GF-D8 (cell line): ENCODE measurements at regions not wholly inside any gene's neighbourhood (a gene's known extent, or its start where the extent isn't known, plus 50 kb on each side); places are given as distances from the start of the nearest gene placed in this dataset.
"Not testable (repeated sequence)": the region's sequence is repeated elsewhere in the genome, so short reads cannot be mapped to it uniquely, and the experiment has no call there.

Source experiments
- DNase-seq: peaks from one replicate; lab custom pipeline; 2025; lab: John Stamatoyannopoulos, UW

DNA sequence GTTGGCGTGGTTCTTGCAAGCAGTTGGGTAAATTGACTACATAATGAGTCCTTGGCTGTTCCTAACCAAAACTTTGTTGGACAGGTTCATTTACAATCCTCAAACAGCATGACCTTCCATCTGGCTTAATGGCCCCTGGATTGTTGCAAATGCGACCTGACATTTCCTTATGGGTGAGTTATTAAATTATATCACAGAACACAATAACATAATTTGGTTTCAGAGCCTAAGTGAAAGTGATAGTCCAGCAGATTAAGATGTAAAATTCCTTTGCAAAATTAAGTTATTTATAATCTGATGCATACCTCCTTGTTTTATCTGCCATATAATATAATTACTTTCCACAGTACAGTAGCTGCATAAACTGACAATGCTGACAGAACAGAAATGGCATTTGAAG lies 224.4 kb downstream of the TUSC1 start:
- no peak for DNase-seq

DNA sequence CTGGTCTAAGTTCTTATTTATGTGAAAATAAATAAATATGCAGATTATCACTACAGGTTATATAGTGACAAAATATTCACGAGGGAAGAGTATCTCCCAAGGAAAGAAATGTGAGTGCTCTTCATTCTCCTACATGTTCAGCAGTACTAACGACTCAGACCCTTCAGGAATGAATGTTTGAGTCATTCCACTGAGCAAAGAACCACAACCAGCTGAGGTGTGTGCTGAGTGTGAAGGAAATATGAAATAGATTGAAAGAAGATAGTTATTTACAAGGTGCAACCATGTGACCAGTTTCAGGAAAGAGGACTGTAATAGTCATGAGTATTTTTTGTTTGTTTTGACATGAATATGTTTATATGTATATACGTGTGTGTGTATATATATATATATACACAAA lies 228.7 kb downstream of the TUSC1 start:
- no peak for DNase-seq

DNA sequence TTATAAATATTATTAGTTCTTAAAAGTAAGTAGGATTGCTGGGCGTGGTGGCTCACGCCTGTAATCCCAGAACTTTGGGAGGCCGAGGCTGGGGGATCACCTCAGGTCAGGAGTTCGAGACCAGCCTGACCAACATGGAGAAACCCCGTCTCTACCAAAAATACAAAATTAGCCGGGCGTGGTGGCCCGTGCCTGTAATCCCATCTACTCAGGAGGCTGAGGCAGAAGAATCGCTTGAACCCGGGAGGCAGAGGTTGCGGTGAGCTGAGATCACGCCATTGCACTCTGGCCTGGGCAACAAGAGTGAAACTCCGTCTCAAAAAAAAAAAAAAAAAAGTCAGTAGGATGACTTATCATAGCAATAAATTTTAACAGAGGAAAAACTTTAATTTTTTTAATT lies 232.5 kb downstream of the TUSC1 start:
- not testable (repeated sequence) for DNase-seq

DNA sequence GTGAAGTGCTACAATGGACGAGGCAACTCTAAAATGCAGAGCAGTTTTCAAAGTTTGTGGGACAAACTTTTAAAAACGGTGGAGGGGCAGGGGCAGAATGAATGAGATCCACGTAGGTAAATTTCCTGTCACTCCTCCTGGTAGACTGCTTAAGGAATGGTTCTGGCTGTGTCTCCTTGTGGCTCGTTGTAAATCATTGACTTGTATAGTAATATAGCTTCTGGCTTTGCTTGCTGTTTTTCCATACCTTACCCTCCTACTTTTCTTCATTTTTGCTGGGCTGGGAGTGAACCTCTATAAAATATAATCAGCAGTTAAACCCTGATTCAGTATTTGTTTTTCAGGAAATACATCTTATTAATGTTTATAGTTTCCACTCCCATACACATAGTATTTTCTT lies 235.7 kb downstream of the TUSC1 start:
- no peak for DNase-seq

DNA sequence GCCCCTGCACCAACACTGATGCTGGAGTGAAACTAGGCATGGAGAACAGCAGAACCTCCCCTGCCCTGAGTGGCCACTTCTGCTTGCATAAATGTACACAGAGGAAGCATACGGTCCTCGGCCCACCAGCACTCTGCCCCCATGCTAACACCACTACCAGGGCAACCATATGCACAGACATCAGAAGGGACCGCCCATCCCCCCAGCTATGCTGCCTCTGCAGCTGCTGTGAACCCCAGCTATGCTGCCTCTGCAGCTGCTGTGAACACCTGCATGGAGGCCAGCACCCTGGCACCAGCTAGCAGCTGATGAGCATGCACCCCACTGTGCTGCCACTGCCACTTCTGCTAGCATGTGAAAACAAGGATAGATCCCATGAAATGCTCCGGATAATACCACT lies 250.3 kb downstream of the TUSC1 start:
- no peak for DNase-seq

DNA sequence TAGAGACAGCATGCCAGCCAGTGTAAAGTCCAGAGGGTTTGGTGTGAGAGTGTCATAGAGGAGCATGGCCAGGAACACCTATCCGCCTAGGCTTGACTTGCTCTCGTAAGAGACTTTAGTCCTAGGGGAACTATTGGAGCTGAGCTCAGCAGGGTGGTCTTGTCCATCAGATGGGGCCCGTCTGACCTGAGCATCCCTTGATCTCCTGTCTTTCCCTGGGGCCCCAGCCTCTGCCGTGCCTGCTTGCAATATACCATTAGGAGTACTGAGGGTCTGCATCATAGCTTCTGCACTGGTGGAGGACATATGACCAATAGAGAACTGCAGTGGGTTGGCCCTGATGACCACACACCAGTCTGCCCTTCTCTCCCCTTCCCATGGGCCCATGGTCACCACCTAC lies 251.0 kb downstream of the TUSC1 start:
- no peak for DNase-seq

DNA sequence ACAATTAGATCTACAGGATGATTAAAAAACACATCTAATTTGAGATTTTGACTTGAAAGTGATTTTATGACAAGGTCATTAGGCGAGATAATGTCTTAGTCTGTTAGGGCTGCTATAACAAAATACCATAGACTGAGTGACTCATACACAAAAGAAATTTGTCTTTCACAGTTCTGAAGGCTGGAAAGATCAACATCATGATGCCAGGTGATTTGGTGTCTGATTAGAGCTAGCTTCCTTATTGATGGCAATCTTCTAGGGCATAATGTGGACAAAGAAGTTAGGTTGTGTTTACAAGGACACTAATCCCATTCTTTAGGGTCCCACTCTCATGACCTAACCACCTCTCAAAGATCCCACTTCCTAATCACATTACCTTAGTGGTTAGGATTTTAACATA lies 256.7 kb downstream of the TUSC1 start:
- DNase-seq, result no peak

DNA sequence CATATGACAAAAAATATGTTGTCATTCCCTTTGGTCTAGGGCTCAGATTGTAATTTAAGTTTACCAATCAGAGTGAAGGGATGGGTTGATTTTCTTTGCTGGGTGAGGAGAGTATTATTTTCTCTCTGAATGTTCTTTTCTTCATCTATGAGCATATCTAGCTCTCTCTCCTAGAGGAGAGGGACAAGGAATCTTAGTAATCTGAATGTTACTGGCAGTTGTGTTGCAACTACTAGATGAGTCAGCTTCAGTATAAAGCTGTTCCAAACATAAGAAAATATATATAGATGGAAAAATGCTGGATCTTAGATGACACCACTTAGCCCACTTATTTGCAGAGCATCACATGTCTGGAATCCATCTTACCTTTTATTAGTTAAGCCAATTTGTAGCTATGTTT lies 259.3 kb downstream of the TUSC1 start:
- no peak for DNase-seq

DNA sequence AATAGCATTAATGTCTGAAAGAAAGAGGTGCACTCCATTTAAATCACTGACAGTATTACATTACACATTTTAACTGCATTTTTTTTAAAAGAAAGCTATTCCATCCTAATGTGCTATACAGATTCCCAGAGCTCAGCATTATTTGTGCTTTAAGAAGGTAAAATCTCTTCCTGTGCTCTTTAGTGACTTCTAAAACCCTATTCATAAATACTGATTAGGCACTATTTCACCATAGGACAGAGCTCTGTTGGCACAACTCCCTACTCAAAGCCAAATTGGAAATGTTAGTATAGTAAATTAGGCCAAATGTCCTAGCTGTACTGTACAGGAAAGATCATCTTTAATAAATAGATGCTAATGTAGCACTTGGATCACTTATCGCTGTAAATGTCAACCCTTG lies 262.5 kb downstream of the TUSC1 start:
- DNase-seq, result no peak

DNA sequence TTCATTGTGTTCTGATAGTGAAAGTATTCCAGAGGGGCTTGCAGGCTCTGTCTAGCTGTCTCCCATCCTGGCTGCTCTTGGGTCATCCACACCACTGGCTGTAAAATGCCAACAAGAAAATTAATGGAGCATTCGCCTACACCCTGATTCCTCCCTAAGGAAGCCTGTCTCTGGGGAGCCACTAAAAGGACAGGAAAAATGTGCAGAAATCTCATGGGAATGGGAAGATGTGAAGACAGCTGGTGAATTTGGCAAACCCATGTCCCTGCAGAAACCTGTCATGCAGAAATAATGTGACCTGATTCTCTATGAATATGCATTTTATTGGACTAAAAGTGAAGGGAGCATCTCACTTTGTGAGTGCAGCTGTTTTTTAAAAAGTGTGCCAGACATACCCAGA lies 265.6 kb downstream of the TUSC1 start:
- no peak for DNase-seq

DNA sequence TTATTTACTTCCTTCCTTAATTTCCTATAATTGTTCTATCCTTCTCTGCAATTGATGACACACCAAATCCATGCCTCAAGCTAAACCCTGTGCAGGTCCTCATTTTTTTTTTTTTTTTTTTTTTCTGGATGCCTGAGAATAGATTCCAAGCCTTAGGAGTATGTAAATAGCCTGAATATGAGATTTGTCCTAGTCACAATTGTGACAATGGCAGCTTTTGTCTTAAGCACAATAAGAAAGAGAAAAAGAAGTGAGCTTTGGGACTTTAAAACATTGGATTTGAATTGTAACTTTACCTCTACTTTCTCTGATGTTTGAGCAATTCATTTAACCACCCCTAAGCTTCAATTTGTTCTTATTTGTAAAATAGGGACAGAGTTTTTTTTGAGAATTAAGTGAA lies 280.5 kb downstream of the TUSC1 start:
- no peak for DNase-seq

DNA sequence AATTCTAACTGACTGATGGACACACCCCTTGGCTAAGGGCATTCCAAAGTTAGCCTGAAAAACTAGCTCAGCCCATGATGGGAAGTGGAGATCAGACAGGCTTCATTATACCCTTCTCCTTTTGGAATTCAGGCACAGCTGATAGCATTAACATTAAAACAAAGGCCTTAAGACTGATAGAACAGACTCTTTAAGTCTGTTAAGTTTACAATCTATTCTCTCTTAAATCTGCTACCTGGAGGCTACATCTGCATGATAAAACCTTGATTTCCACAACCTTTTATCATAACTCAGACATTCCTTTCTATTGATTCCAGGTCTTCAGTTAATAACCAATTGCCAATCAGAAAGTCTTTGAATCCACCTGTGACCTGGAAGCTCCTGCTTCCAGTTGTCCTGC lies 281.4 kb downstream of the TUSC1 start:
- no peak for DNase-seq

DNA sequence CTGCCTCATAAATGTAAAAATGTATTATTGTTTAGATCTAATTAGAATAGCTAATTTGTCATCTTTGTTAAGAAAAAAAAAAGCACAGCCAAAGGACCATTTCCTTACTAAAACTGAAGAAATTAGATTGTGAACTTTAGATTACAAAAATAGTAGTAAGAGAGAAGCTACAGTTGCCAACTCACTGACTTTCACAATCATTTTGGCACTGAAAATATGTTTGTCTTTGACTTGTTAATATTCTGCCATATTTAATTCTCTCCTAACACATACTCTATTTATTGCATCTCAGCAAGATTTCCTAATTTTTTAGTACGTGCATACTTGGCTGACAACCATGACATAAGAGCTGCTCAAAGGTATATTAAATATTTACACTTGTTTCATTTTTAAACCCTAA lies 297.1 kb downstream of the TUSC1 start:
- no peak for DNase-seq

DNA sequence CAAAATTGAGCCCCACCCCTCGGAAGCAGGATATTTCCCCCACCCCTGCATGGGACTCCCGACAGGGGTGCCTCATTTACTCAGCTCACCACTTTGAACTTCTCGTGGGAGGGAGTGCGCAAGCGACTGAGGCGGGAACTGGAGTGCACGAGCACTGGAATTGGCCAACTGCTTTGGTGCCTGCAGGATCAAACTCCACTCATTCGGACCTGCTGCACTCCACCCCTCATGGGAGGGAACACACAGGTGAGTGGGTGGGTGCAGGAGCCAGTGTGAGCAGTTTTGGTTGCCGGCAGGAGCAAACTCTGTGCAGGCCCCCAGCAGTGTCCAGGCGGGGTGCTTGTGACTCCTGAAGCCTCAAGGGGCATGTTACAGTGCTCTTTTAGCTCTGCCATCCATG lies 301.2 kb downstream of the TUSC1 start:
- DNase-seq, result no peak

DNA sequence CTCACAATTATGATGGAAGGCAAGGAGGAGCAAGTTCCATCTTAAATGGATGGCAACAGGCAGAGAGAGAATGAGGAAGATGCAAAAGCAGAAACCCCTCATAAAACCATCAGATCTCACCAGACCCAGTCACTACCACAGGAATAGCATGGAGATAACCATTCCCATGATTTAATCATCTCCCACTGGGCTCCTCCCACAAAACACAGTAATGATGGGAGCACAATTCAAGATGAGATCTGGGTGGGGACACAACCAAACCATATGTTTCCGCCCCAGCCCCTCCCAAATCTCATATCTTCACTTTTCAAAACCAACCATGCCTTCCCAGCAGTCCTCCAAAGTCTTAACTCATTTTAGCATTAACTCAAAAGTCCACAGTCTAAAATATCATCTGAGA lies 304.0 kb downstream of the TUSC1 start:
- DNase-seq, result no peak

DNA sequence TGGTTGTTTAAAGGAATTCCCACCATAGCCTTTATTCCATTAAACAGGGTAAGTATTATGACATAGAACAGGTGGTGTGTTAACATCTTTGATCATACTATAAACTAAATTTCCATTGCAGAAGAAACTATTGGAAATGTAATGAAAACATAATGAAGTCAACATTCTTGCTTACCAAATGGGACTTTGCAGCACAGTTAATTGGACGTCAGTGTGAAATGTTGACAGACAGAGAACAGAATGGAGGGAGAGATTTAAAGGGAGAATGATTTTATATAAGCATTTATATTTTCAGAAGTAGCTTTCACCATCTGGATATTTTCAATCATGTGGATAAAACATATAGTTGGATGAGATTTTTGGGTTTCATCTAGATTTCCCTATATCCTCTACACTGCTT lies 311.3 kb downstream of the TUSC1 start:
- no peak for DNase-seq

DNA sequence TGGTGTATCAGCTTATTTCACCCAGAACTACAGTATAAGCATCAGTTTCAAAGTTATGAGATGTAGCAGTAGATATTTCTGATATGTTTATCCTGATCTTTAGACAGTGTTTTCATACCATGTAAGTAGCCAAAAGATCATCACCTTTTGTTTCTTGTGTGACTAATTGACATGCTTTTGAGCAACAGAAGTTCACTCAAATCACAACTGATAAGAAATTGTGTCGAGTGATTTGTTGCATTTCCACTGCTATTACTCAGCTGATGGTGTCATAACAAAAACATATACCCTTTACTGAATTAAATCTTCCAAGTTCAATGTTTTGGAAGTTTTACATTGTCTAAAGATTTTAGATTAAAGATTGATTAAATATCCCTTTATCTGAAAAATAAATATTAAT lies 324.5 kb downstream of the TUSC1 start:
- DNase-seq, result no peak

DNA sequence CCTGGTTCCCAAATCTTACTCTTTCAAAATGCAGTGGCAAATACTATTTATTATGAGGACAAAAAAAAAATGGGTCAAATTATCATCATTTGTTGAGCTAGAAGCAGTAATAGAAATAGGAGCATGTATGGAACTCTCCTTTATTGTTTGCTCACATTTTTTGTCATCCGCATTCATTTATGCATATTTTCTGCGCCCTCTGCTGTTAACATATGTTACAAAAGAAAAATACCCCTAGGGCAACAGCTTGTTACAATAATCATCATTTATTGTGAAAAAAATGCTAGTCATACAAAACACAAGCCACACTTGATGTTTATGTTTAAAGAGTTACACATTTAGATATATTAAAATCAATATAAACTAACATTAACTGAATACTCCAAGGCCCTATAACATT lies 328.2 kb downstream of the TUSC1 start:
- DNase-seq, result no peak

DNA sequence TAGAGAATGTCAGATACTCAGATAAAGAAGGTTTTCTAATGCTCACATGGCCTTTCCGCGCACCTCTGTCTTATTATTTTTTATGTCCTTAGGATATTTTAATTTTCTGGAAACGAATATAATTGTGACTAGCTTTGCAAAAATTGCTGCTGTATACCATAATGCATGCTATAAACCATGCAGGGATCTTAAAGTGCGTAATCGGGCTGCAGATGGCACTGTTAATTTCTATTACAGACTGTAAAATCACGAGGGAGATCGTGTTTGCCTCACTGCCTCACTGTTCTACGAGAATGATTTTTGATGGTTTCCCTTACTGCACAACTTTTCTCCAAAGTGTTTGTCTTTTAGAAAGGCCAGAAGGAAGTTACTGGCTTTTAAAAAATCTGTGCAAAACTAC lies 356.1 kb downstream of the TUSC1 start:
- DNase-seq, result no peak

DNA sequence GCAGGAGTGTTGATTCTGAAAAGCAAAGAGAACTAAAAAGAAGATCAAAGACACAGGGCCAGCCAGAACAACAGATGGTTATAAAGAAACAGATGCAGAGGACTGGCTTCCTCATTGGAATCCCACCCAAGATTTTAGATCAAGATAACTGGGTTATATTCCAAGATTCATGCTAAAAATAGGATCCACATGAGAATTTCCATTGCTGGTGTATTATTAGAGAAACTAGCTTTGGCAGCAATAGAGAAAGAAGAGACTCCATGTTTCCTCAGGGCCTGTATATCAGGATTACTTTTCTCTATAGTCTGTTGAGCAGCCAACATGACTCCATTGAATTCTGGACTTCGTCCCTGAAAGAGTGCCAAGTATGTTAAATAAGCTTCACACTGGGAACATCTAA lies 367.3 kb downstream of the TUSC1 start:
- no peak for DNase-seq

DNA sequence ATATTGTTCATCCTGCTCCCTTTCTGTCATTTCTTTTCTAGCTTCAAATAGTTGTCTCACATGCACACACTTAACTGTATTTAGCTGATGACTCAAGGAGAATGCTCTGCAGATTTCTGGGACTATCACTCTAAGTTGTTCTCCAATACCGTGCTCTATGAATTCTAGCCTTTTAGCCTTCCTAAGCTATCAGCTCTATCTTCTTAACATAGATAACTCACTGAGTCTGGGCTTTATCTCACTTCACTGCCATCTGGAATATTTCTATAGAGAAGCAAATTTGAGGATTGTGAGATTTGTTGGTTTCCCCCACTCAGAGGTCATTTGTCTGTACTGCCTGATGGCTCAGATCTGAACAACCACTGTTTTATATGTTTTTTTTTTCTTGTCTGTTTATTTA lies 369.7 kb downstream of the TUSC1 start:
- DNase-seq, result no peak

DNA sequence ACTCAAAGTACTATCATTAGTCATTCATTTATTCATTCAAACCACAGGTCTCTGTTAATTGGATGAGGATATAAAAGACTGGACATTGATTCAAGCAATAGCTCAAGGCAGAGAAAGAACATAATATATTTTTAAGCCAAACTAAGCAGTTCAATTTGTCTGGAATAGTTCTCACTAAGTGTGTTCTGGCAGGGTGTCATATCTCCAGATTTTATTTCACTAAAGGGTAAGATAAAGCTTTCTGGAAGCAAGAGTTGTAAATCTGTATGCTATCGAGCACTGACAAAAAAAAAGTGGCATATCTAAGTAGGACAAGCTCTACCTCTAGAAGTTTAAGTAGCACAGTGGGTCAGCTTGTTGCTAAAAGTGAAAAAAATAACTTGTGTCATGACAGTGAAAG lies 375.6 kb downstream of the TUSC1 start:
- DNase-seq, result no peak

DNA sequence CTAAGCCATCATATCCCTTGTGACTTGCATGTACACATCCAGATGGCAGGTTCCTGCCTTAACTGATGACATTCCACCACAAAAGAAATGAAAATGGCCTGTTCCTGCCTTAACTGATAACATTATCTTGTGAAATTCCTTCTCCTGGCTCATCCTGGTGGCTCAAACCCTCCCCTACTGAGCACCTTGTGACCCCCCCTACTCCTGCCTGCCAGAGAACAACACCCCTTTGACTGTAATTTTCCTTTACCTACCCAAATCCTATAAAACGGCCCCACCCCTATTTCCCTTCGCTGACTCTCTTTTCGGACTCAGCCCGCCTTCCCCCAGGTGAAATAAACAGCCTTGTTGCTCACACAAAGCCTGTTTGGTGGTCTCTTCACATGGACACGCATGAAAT lies 390.0 kb downstream of the TUSC1 start:
- DNase-seq, result not testable (repeated sequence)

DNA sequence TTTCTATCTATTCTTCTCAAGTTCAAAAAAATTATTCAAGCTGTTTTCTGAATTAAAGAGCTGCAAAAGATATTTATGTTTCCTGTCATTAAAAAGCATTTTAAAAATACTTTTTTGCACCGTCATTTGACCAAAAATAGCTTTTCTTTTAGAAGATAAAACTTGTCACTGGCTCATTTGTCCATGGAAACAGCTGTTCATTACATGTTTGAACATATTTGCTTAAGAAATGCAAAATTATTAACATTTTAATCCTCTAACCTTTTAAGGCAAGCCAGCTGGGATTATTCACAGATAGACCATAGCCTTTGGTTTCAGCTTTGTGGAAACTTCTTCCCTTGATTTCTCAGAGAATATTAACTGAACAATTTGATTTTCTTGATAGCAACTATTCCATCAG lies 393.9 kb downstream of the TUSC1 start:
- no peak for DNase-seq

DNA sequence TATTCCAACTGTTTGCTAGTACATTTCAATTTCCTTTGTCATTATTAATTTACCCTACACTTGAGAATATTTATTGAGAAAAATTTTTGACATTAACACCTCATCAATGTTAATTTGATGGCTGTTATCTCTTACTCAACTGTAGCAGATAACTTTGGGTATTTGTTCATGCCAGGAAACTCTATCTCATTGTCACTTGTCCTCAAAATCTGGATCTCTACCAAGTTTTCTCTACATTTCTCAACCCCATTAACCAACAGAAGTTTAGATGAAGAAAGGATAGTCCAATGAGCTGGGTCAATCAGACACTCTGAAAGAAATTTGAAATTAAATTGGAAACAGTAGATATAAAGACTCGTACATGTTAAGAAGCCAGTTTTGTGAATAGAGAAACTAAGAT lies 395.3 kb downstream of the TUSC1 start:
- DNase-seq, result no peak
